ENCODE measurements at regions not wholly inside any gene's neighbourhood (a gene's known extent, or its start where the extent isn't known, plus 50 kb on each side); places are given as distances from the start of the nearest gene placed in this dataset.

- no peak for DNase-seq (ENCODE audit: low spot score)
Measured at GRCh38 chr15:69626095-69627066, 173.8 kb downstream of the RPLP1 start.

GRCh38 chr15:69627548-69628158, 175.0 kb downstream of the RPLP1 start:
- no peak for DNase-seq (ENCODE audit: low spot score)

- DNase-seq (ENCODE audit: low spot score): no peak
Measured at GRCh38 chr15:69628256-69629093, 175.9 kb downstream of the RPLP1 start.

GRCh38 chr15:69629631-69630161, 177.1 kb downstream of the RPLP1 start:
- no peak for DNase-seq (ENCODE audit: low spot score)

- DNase-seq (ENCODE audit: low spot score): no peak
Measured at GRCh38 chr15:69631005-69631404, 178.4 kb downstream of the RPLP1 start.

- DNase-seq (ENCODE audit: low spot score): no peak
Measured at GRCh38 chr15:69631978-69632377, 179.4 kb downstream of the RPLP1 start.

GRCh38 chr15:69634860-69635259, 182.2 kb downstream of the RPLP1 start:
- no peak for DNase-seq (ENCODE audit: low spot score)

GRCh38 chr15:69636169-69636915, 183.7 kb downstream of the RPLP1 start:
- DNase-seq (ENCODE audit: low spot score): no peak

- no peak for DNase-seq (ENCODE audit: low spot score)
Measured at GRCh38 chr15:69637818-69638217, 185.2 kb downstream of the RPLP1 start.

- no peak for DNase-seq (ENCODE audit: low spot score)
Measured at GRCh38 chr15:69643476-69643875, 190.9 kb downstream of the RPLP1 start.

GRCh38 chr15:69643971-69644370, 191.4 kb downstream of the RPLP1 start:
- no peak for DNase-seq (ENCODE audit: low spot score)

- DNase-seq (ENCODE audit: low spot score): no peak
Measured at GRCh38 chr15:69644876-69645275, 192.3 kb downstream of the RPLP1 start.

- DNase-seq (ENCODE audit: low spot score): no peak
Measured at GRCh38 chr15:69647142-69647513, 194.5 kb downstream of the RPLP1 start.

- no peak for DNase-seq (ENCODE audit: low spot score)
Measured at GRCh38 chr15:69648212-69648611, 195.6 kb downstream of the RPLP1 start.

GRCh38 chr15:69648775-69649735, 196.4 kb downstream of the RPLP1 start:
- no peak for DNase-seq (ENCODE audit: low spot score)

GRCh38 chr15:69652293-69652692, 199.7 kb downstream of the RPLP1 start:
- DNase-seq (ENCODE audit: low spot score): no peak

GRCh38 chr15:69652751-69653305, 200.2 kb downstream of the RPLP1 start:
- DNase-seq (ENCODE audit: low spot score): no peak

GRCh38 chr15:69653306-69653705, 200.7 kb downstream of the RPLP1 start:
- DNase-seq (ENCODE audit: low spot score): no peak

- no peak for DNase-seq (ENCODE audit: low spot score)
Measured at GRCh38 chr15:69653846-69654245, 201.2 kb downstream of the RPLP1 start.

Data from mucosa of gallbladder (tissue), 1 donor.